Caco-2 (cell line): ENCODE measurements at regions not wholly inside any gene's neighbourhood (a gene's known extent, or its start where the extent isn't known, plus 50 kb on each side); places are given as distances from the start of the nearest gene placed in this dataset.

Experiments
- BruUV-seq: library from RNA; stranded (reverse); fragments of 400-500 nt; replicated peaks from 2 replicates; lab custom pipeline; 2021; lab: Mats Ljungman, UMichigan
- CTCF ChIA-PET: fragments of 300-600 bp; sonication (Branson Sonifier 250); formaldehyde crosslinking; loops from one replicate; lab custom pipeline; 2022; ENCODE audit warnings: antibody characterized with exemption; lab: Charles Lee
- POLR2A ChIA-PET: fragments of 300-600 bp; sonication (Branson Sonifier 250); formaldehyde crosslinking; loops from one replicate; lab custom pipeline; 2022; ENCODE audit warnings: antibody characterized with exemption; lab: Charles Lee
- DNase-seq, 2 experiments: peaks; one replicate each; pipeline versions ENCODE4 v3.0.0 to v3.0.0-alpha.2; 2020 to 2022
- H3K27me3 ChIP-seq: replicated peaks from 2 replicates; pipeline ENCODE4 v1.6.0; 2011; ENCODE audit warnings: low read length; ENCODE audit not compliant: control insufficient read depth, insufficient read depth
- H3K36me3 ChIP-seq: 2 replicates; pipeline ENCODE4 v1.5.1; 2011; ENCODE audit warnings: low read length; ENCODE audit not compliant: control insufficient read depth, insufficient read depth
- H3K4me1 ChIP-seq: fragments of 250-450 bp; sonication (Bioruptor Pico); 2 replicates; pipeline ENCODE4 v1.5.1; 2020; ENCODE audit warnings: mild to moderate bottlenecking
- H3K4me3 ChIP-seq: 2 replicates; pipeline ENCODE4 v1.5.1; 2011; ENCODE audit warnings: low read depth, mild to moderate bottlenecking, control low read depth, low read length
- H3K9me3 ChIP-seq: fragments of 250-450 bp; sonication (Bioruptor Pico); 2 replicates; pipeline ENCODE4 v1.5.1; 2020; ENCODE audit warnings: mild to moderate bottlenecking, moderate library complexity
- H3K27ac Mint-ChIP-seq: one replicate; pipeline ENCODE4 v1.8.0; 2022; ENCODE audit warnings: mixed read lengths; ENCODE audit not compliant: unreplicated experiment
- H3K27me3 Mint-ChIP-seq: one replicate; pipeline ENCODE4 v1.8.0; 2022; ENCODE audit warnings: mixed read lengths; ENCODE audit not compliant: insufficient read depth, unreplicated experiment
- H3K36me3 Mint-ChIP-seq: one replicate; pipeline ENCODE4 v1.8.0; 2022; ENCODE audit warnings: mild to moderate bottlenecking, mixed read lengths; ENCODE audit not compliant: insufficient read depth, unreplicated experiment
- H3K4me1 Mint-ChIP-seq: one replicate; pipeline ENCODE4 v1.8.0; 2022; ENCODE audit warnings: low read depth, mixed read lengths; ENCODE audit not compliant: unreplicated experiment
- H3K4me3 Mint-ChIP-seq: one replicate; pipeline ENCODE4 v1.8.0; 2022; ENCODE audit warnings: mild to moderate bottlenecking, moderate library complexity, mixed read lengths; ENCODE audit not compliant: unreplicated experiment
- H3K9me3 Mint-ChIP-seq: one replicate; pipeline ENCODE4 v1.8.0; 2022; ENCODE audit warnings: mixed read lengths; ENCODE audit not compliant: unreplicated experiment
- CTCF ChIP-seq, 2 experiments: fragments of 200-600 bp in 1 of 2; IDR thresholded peaks; 1 replicate in 1 of 2; 2 replicates in 1 of 2; pipeline versions ENCODE4 v1.5.1 to v1.8.0; 2011 to 2022; ENCODE audit warnings: antibody characterized with exemption in 1 of 2, control low read depth in 1 of 2, inconsistent platforms in 1 of 2, low read depth in 1 of 2, low read length in 1 of 2, mild to moderate bottlenecking in 1 of 2, moderate library complexity in 1 of 2; ENCODE audit not compliant: insufficient read depth in 1 of 2, severe bottlenecking in 1 of 2, unreplicated experiment in 1 of 2
- intact Hi-C: fragments of 100-400 bp; cut with micrococcal nuclease; formaldehyde crosslinking; loops from one replicate; pipeline ENCODE4 v1.10.0; 2022; ENCODE audit not compliant: unreplicated experiment

GRCh38 chr13:82664183-82664582, 1218.1 kb downstream of the SLITRK1 start:
- H3K4me3 Mint-ChIP-seq = no peak overlapping the region
- peaks cover 2% of the 10 kb centered on the region for H3K27me3 Mint-ChIP-seq
- TF ChIP-seq CTCF (IDR thresholded peaks at IDR 0.05; ENCODE audit: insufficient read depth in 1 of 2, low read depth in 1 of 2, low read length in 1 of 2, severe bottlenecking in 1 of 2, unreplicated experiment in 1 of 2) = no peak
- BruUV-seq = no TSS peak
- no peak overlapping the region for H3K27ac Mint-ChIP-seq
- ChIA-PET CTCF (no interaction called here), POLR2A (no interaction called here)
- intact Hi-C loops = no loop called here
- Histone ChIP-seq H3K4me3 (no peak overlapping the region), H3K9me3 (no peaks in the 10 kb centered on the region), H3K36me3 (no peaks in the 10 kb centered on the region), H3K4me1 (no peaks in the 10 kb centered on the region), H3K27me3 (no peaks in the 10 kb centered on the region)
- no peaks in the 10 kb centered on the region for H3K9me3 Mint-ChIP-seq
- H3K36me3 Mint-ChIP-seq = no peaks in the 10 kb centered on the region
- no peaks in the 10 kb centered on the region for H3K4me1 Mint-ChIP-seq
- no peak for DNase-seq

- Histone ChIP-seq H3K27me3 (no peaks in the 10 kb centered on the region), H3K36me3 (no peaks in the 10 kb centered on the region), H3K4me1 (no peaks in the 10 kb centered on the region), H3K9me3 (0 out of 2 replicates have a peak, but pooled peaks cover 3% of the 10 kb centered on the region), H3K4me3 (no peak overlapping the region)
- no peak overlapping the region for H3K27ac Mint-ChIP-seq
- H3K9me3 Mint-ChIP-seq = no peaks in the 10 kb centered on the region
- no peak for TF ChIP-seq CTCF (IDR thresholded peaks at IDR 0.05; ENCODE audit: insufficient read depth in 1 of 2, low read depth in 1 of 2, low read length in 1 of 2, severe bottlenecking in 1 of 2, unreplicated experiment in 1 of 2)
- no peak for DNase-seq
- H3K4me1 Mint-ChIP-seq = no peaks in the 10 kb centered on the region
- no peak overlapping the region for H3K4me3 Mint-ChIP-seq
- CTCF ChIA-PET = no interaction called here
- POLR2A ChIA-PET = no interaction called here
- intact Hi-C loops = no loop called here
- BruUV-seq = no TSS peak
- H3K27me3 Mint-ChIP-seq = peaks cover 2% of the 10 kb centered on the region
- no peaks in the 10 kb centered on the region for H3K36me3 Mint-ChIP-seq
Measured at GRCh38 chr13:82661126-82661525, 1221.1 kb downstream of the SLITRK1 start.

GRCh38 chr13:82658811-82659210, 1223.5 kb downstream of the SLITRK1 start:
- no peak for DNase-seq
- Histone ChIP-seq H3K36me3 (no peaks in the 10 kb centered on the region), H3K9me3 (0 out of 2 replicates have a peak, but pooled peaks cover 3% of the 10 kb centered on the region), H3K4me3 (no peak overlapping the region), H3K27me3 (no peaks in the 10 kb centered on the region), H3K4me1 (no peaks in the 10 kb centered on the region)
- no peak for TF ChIP-seq CTCF (IDR thresholded peaks at IDR 0.05; ENCODE audit: insufficient read depth in 1 of 2, low read depth in 1 of 2, low read length in 1 of 2, severe bottlenecking in 1 of 2, unreplicated experiment in 1 of 2)
- no peaks in the 10 kb centered on the region for H3K36me3 Mint-ChIP-seq
- H3K4me1 Mint-ChIP-seq = no peaks in the 10 kb centered on the region
- H3K9me3 Mint-ChIP-seq = no peaks in the 10 kb centered on the region
- H3K27ac Mint-ChIP-seq = no peak overlapping the region
- CTCF ChIA-PET = no interaction called here
- no peak overlapping the region for H3K4me3 Mint-ChIP-seq
- intact Hi-C loops = no loop called here
- no TSS peak for BruUV-seq
- POLR2A ChIA-PET = no interaction called here
- peaks cover 2% of the 10 kb centered on the region for H3K27me3 Mint-ChIP-seq
